ENCODE measurements at regions not wholly inside any gene's neighbourhood (a gene's known extent, or its start where the extent isn't known, plus 50 kb on each side); places are given as distances from the start of the nearest gene placed in this dataset.

- WGBS, 3 donors = 68 to 79% (median 72%) methylated on average over 3 of the region's 3 CpGs
- intact Hi-C loops (cut with DNase I) = loop anchor here (10.0 kb wide), 1 partner anchor 119 kb away; the partner anchor contains the start of gene FAT4 (in 2 of the 2)
- H3K27ac ChIP-seq = no peak overlapping the region
- H3K9me3 ChIP-seq = no peaks in the 10 kb centered on the region
- peaks cover 0 to 6% of the 10 kb centered on the region in 2 donors for H3K36me3 ChIP-seq (ENCODE audit: insufficient read depth in 1 of 2, low read depth in 1 of 2)
- ATAC-seq (peak in 1 of 4 donors; percentile 47), DNase-seq (no peak)
- no peaks in the 10 kb centered on the region for H3K4me1 ChIP-seq
- no peak for TF ChIP-seq CTCF (IDR thresholded peaks at IDR 0.05)
- no peak overlapping the region for H3K4me3 ChIP-seq
- H3K27me3 ChIP-seq (ENCODE audit: insufficient read depth in 3 of 3, low read length in 2 of 3) = no peaks in the 10 kb centered on the region
These were observed 119.4 kb downstream of the FAT4 start for GRCh38 chr4:125434136-125434535.

GRCh38 chr4:125440814-125441213, 126.1 kb downstream of the FAT4 start:
- intact Hi-C loops (cut with DNase I) = no loop called here
- 48 to 63% (median 60%) methylated on average over 1 of the region's 1 CpG for WGBS, 3 donors

DNA sequence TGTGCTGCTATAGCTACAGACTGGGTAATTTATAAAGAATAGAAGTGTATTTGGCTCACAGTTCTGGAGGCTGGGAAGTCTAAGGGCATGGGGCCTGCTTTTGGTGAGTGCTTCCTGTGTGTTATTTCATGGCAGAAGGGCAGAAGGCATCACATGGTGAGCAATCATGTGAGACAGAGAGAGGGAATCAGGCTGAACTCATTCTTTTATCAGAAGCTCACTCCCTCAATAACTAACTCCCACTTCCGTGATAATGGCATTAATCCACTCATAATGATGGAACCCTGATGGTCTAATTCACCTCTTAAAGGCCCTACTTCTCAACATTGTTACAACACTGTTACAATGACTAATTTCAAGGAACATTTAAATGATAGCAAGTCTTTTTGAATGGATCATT, 129.4 kb downstream of the FAT4 start:
- H3K4me1 ChIP-seq = no peaks in the 10 kb centered on the region
- H3K27me3 ChIP-seq (ENCODE audit: insufficient read depth in 3 of 3, low read length in 2 of 3) = no peaks in the 10 kb centered on the region
- no peak overlapping the region for H3K4me3 ChIP-seq
- intact Hi-C loops (cut with DNase I) = no loop called here
- TF ChIP-seq CTCF (IDR thresholded peaks at IDR 0.05) = no peak
- no peak for ATAC-seq
- peaks cover 0 to 5% of the 10 kb centered on the region in 2 donors for H3K36me3 ChIP-seq (ENCODE audit: insufficient read depth in 1 of 2, low read depth in 1 of 2)
- no peak overlapping the region for H3K27ac ChIP-seq
- no peaks in the 10 kb centered on the region for H3K9me3 ChIP-seq
- 85 to 94% (median 90%) methylated on average over 1 of the region's 1 CpG for WGBS, 3 donors
- no peak for DNase-seq

More at GRCh38 chr4:125440814-125441213, 126.1 kb downstream of the FAT4 start:
- H3K4me3 ChIP-seq = no peak overlapping the region
- H3K9me3 ChIP-seq = no peaks in the 10 kb centered on the region
- DNase-seq (no peak), ATAC-seq (no peak)
- H3K27ac ChIP-seq = no peak overlapping the region
- TF ChIP-seq CTCF (IDR thresholded peaks at IDR 0.05) = no peak
- H3K27me3 ChIP-seq (ENCODE audit: insufficient read depth in 3 of 3, low read length in 2 of 3) = no peaks in the 10 kb centered on the region
- H3K4me1 ChIP-seq = no peaks in the 10 kb centered on the region
- H3K36me3 ChIP-seq (ENCODE audit: insufficient read depth in 1 of 2, low read depth in 1 of 2) = no peaks in the 10 kb centered on the region

GRCh38 chr4:125445525-125445924, 130.8 kb downstream of the FAT4 start:
- intact Hi-C loops (cut with DNase I) = no loop called here
- no peak for ATAC-seq
- Histone ChIP-seq H3K27ac (no peak overlapping the region), H3K4me3 (no peak overlapping the region), H3K9me3 (no peaks in the 10 kb centered on the region), H3K4me1 (no peaks in the 10 kb centered on the region), H3K27me3 (ENCODE audit: insufficient read depth in 3 of 3, low read length in 2 of 3) (no peaks in the 10 kb centered on the region), H3K36me3 (ENCODE audit: insufficient read depth in 1 of 2, low read depth in 1 of 2) (peaks cover 0 to 5% of the 10 kb centered on the region in 2 donors)
- DNase-seq = no peak
- no peak for TF ChIP-seq CTCF (IDR thresholded peaks at IDR 0.05)
- whole genome bisulfite sequencing, 3 donors = 91 to 100% (median 94%) methylated on average over 1 of the region's 1 CpG

Measured in psoas muscle (tissue), 7 donors.